ENCODE measurements at regions not wholly inside any gene's neighbourhood (a gene's known extent, or its start where the extent isn't known, plus 50 kb on each side); places are given as distances from the start of the nearest gene placed in this dataset.
"Not testable (repeated sequence)": the region's sequence is repeated elsewhere in the genome, so short reads cannot be mapped to it uniquely, and the experiment has no call there.

DNA sequence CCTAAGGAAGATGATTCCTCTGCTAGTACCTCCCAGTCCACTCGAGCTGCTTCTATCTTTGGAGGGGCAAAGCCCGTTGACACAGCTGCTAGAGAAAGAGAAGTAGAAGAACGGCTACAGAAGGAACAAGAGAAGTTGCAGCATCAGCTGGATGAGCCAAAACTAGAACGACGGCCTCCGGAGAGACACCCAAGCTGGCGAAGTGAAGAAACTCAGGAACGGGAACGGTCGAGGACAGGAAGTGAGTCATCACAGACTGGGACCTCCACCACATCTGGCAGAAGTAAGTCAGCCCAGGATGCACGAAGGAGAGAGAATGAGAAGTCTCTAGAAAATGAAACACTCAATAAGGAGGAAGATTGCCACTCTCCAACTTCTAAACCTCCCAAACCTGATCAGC lies 154.9 kb downstream of the HSD17B3 start:
- TF ChIP-seq, protein P1, sequence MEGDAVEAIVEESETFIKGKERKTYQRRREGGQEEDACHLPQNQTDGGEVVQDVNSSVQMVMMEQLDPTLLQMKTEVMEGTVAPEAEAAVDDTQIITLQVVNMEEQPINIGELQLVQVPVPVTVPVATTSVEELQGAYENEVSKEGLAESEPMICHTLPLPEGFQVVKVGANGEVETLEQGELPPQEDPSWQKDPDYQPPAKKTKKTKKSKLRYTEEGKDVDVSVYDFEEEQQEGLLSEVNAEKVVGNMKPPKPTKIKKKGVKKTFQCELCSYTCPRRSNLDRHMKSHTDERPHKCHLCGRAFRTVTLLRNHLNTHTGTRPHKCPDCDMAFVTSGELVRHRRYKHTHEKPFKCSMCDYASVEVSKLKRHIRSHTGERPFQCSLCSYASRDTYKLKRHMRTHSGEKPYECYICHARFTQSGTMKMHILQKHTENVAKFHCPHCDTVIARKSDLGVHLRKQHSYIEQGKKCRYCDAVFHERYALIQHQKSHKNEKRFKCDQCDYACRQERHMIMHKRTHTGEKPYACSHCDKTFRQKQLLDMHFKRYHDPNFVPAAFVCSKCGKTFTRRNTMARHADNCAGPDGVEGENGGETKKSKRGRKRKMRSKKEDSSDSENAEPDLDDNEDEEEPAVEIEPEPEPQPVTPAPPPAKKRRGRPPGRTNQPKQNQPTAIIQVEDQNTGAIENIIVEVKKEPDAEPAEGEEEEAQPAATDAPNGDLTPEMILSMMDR (conservative IDR thresholded peaks at IDR 0.05) = not testable (repeated sequence)
- not testable (repeated sequence) for TF ChIP-seq ZFX (IDR thresholded peaks at IDR 0.05)

All from C4-2B (cell line).